Panc1 (cell line): ENCODE measurements at regions not wholly inside any gene's neighbourhood (a gene's known extent, or its start where the extent isn't known, plus 50 kb on each side); places are given as distances from the start of the nearest gene placed in this dataset.

Experiments
- REST ChIP-seq, 2 experiments: IDR thresholded peaks; 2 replicates each; pipeline ENCODE4 v1.6.1; 2011 to 2012; ENCODE audit warnings: low read depth in 2 of 2, control low read depth in 1 of 2, low read length in 1 of 2, mild to moderate bottlenecking in 1 of 2, moderate library complexity in 1 of 2; ENCODE audit not compliant: insufficient read depth in 1 of 2
- TF ChIP-seq, protein P1 (sequence below): fragments of 450-650 bp; IDR thresholded peaks from 2 replicates; pipeline ENCODE4 v1.5.1; 2017; ENCODE audit warnings: mild to moderate bottlenecking

- TF ChIP-seq, protein P1, sequence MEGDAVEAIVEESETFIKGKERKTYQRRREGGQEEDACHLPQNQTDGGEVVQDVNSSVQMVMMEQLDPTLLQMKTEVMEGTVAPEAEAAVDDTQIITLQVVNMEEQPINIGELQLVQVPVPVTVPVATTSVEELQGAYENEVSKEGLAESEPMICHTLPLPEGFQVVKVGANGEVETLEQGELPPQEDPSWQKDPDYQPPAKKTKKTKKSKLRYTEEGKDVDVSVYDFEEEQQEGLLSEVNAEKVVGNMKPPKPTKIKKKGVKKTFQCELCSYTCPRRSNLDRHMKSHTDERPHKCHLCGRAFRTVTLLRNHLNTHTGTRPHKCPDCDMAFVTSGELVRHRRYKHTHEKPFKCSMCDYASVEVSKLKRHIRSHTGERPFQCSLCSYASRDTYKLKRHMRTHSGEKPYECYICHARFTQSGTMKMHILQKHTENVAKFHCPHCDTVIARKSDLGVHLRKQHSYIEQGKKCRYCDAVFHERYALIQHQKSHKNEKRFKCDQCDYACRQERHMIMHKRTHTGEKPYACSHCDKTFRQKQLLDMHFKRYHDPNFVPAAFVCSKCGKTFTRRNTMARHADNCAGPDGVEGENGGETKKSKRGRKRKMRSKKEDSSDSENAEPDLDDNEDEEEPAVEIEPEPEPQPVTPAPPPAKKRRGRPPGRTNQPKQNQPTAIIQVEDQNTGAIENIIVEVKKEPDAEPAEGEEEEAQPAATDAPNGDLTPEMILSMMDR: no peak
- no peak for TF ChIP-seq REST (IDR thresholded peaks at IDR 0.05; ENCODE audit: insufficient read depth in 1 of 2, low read depth in 2 of 2, low read length in 1 of 2)
Measured at GRCh38 chr1:244779410-244779809, 56.0 kb upstream of the COX20 start.
